GM18868 (cell line): ENCODE measurements at regions not wholly inside any gene's neighbourhood (a gene's known extent, or its start where the extent isn't known, plus 50 kb on each side); places are given as distances from the start of the nearest gene placed in this dataset.
"Not testable (repeated sequence)": the region's sequence is repeated elsewhere in the genome, so short reads cannot be mapped to it uniquely, and the experiment has no call there.

ENCODE experiments used
- ATAC-seq: cut with Tn5 transposase; IDR thresholded peaks from one replicate; pipeline ENCODE4 v1.9.1; 2021; ENCODE audit warnings: mild to moderate bottlenecking, moderate library complexity; ENCODE audit not compliant: unreplicated experiment

DNA sequence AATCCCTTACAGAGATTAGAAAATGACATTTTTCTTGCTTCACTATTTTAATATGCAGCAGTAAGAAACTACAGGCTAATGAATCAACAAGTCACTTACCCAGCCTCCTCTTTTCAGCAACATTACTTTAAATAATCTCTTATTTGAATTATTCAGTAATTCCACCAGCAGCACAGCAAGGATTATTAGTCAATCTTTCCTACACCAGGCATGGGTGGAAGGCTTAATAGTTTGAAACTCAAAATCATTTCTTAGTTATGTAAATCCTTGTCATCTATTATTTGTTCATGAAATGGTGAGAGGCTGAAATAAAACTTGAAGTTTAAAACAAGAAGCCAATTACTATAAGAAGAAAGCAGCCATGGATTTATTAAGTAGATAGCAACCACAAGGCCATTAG lies 530.5 kb downstream of the KCNA4 start:
- ATAC-seq = no peak

DNA sequence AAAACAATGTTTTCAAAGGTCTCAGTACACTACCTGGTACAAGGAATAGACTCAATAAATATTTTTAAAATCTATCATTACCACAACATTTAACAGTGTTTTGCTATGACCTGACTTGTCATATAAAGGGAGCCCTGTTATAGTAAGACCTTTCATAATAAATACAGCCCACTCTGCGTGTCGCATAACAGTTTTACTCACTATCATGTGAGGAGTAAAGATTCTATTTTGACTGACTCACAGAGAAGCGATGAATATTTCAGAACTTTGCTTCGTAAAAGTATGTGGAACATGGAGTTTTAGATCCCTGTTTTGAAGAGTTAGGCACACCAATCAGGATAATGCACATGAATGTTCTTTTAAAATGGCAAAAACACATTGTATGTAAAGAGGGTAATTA lies 531.2 kb downstream of the KCNA4 start:
- ATAC-seq = no peak

DNA sequence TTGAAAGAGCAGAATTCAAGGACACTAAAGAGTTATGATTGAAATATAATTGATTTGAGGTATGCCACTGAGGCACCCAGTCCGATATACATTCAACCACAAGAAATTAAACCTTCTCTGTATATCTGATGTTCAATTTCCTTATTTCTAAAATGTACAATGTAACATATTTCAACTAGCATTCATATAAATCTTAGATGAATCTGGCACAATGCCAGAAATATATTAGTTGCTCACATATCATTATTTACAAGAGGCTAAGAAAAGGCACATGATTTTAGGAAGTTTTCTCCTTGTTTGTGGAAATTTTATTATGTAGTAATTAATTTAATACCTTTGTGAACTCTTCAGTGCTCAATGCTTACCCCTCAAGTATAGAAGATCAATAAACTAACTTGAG lies 532.3 kb downstream of the KCNA4 start:
- no peak for ATAC-seq

DNA sequence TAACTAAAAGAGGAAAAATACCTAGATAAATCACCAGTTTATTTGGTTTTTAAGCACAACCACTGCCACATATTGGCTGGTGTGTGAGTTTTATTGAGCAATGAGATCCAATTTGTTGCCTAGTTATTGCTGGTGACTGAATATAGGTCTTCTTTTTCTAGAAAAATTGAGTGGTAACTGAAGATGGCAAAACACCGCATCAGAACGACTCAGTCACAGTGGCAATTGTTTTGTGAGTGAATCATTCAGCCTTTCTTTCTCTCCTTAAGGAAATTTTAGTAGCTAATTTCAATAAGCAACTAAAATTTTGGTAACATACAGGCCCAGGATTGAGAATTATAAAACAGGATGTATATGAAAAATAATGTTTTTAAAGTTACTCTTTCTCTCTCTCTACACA lies 533.0 kb downstream of the KCNA4 start:
- ATAC-seq = no peak

DNA sequence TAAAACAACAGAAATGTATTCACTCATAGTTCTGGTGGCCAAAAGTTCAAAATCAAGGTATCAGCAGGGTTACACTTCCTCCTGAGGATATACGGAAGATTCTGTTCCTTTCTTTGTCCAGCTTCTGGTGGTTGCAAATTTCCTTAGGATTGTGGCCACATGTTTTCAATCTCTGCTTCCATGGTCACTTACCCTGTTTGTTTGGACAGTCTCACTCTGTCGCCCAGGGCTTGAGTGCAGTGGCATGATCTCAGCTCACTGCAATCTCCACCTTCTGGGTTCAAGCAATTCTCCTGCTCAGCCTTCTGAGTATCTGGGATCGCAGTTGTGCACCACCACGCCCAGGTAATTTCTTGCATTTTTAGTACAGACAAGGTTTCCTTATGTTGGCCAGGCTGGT lies 534.3 kb downstream of the KCNA4 start:
- ATAC-seq = no peak

DNA sequence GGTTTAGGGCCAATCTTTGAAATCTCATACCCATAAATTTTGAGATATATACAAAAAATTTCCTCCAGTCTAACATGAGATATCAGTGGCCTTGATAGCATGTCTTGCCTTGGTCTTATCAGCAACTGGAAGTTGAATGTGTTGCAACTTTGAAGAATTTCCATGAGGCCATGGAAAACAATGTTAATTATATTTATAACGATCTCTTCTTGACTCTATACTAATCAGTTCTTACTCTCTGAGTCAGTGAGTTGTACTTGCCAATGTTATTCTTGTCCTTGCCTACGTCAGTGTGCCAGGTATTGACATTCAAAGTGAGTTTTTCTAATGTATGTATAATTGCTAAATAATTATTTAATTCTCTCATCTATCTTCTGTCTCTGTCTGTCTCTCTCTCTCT lies 535.1 kb downstream of the KCNA4 start:
- ATAC-seq = no peak

DNA sequence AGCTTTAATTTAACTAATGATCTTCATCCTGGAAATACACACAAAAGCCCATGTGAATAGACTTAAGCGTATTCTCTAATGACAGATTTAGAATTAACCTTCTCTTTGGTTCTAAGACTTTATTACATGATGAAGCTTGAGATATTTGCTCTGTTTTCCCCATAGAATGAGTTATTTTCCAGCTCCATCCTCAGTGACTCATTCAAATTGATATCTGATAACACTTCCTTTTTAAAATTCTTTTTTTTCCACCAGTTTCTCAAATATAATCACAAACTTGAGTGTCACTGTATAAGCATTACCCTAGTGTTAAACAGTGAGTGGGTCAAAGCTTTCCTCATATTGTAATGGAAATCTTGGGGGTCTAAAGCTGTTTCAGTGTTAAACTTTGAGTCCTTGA lies 535.8 kb downstream of the KCNA4 start:
- ATAC-seq = no peak

DNA sequence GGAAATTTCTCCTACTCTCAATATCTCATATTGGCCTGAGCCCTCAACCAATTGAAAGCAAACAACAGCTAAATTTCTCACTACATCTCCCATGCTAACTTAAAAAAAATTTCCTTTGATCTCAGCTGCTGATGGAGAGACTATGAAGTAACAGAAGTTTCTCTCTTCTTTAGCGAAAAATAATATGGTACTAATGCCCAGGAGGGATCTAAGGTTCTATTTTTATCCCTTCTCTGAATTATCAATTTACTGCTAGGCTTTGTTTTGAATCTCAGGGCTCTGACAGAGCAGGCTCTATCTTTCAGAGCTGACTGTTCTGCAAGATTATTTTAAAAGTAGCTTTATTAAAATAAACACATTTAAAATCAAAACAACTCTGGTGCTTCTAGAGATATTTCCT lies 558.6 kb downstream of the KCNA4 start:
- ATAC-seq = no peak

DNA sequence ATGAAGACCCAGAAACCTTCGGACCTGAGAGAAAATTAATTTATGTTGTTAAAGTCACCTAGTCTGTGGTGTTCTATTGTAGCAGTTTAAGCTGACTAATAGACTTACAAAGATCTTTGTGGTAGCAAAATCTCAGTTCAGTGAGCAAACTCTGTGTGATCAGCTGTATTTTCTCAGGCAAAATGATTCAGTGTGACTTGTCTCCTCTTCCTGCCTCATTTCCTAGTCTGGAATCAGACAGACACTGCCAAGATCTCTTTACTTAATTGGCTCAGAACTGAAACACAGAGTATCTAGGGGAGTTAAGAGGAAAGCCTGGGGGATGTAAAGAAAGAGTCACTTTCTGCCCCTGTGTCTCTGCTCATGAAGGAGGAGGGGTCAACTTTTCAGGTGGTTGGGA lies 564.7 kb downstream of the KCNA4 start:
- ATAC-seq = no peak

DNA sequence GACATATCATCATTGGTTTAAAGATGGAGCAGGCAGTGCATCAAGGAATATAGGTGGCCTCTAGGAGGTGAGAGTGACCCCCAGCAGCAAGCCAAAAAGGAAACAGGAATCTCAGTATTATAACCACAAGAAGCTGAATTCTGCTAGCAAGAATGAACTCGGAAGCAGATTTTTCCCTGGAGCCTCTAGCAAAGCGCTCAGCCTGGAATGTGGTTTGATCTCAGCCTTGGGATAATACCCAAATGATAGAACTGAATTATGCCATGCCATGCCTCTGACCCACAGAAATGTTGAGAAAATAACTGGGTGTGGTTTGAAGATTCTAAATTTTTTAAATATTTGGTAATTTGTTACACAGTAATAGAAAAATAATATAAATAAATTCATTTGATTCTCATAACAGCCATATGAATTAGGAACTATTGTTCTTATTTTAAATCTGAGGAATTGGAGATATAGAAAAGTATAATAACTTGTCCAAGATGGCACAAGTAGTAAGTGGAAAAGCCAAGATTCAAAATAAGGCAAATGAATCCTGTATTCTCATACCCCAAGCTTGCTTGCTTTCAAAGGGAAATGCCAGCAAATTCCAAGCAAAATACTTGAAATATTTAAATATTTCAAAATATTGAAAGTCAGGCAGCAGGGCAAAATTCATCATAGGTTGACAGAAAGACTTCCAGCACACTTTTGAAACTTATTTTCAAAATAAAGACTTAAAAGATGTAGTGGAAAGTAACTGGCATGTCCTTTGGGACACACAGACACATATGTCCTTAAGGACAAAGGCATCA lies 567.4 kb downstream of the KCNA4 start:
- ATAC-seq = no peak

DNA sequence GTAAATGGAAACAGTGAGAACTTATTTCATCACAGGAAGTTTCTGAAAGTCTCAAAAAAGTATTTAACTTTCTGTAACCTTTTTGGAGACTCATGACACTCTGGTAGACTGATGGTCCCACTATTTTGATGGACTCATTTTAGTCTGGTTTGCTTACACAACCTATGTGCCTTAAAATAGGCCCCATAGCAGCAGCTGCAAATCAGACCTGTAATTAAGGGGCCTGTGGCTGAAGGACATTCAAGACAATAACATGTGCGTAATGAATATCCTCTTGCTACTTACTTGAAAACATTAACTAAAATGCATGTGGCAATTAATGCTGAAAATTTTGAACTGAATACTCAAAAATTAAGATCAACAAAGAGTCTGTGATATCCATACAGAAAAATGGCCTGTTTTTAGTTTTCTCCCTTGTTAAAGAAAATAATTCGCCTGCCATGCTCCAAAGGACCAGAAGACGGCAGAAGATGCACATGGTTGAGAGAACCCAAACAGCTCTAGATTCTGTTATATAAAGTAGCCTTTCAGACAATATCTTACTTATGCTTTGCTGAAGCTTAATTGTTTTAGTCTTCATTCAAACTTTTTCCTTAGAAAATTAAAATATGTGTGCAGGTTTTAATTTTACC lies 568.5 kb downstream of the KCNA4 start:
- no peak for ATAC-seq

DNA sequence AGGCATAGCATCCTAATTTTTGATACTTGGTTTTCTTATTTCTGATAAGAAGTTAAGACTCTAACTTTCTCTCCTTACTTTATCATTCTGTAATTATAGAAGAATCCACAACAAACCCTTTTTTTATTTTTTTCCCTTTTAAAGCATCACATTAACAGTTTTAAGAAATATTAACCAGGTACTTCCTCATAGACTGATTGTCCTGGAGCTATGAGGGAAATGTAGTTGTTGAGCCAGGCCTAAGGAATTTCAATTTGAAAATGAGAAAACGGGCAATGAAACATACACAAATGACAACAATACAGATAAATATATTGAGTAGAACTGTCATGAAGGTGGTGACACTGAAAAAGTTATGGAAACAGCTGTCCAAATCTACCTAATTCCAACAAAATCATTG lies 569.0 kb downstream of the KCNA4 start:
- no peak for ATAC-seq

DNA sequence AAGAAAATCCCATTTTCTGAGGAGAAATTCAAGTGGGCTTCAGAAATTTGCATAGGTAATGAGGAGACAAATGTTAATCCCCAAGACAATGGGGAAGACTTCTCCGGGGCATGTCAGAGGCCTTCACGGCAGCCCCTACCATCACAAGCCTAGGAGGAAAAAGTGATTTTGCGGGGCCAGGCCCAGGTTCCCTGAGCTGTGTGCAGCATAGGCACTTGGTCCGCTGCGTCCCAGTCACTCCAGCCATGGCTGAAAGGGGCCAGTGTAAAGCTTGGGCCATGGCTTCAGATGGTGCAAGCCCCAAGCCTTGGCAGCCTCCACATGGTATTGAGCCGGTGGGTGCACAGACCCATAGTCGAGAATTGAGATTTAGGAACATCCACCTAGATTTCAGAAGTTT lies 570.7 kb downstream of the KCNA4 start:
- no peak for ATAC-seq

DNA sequence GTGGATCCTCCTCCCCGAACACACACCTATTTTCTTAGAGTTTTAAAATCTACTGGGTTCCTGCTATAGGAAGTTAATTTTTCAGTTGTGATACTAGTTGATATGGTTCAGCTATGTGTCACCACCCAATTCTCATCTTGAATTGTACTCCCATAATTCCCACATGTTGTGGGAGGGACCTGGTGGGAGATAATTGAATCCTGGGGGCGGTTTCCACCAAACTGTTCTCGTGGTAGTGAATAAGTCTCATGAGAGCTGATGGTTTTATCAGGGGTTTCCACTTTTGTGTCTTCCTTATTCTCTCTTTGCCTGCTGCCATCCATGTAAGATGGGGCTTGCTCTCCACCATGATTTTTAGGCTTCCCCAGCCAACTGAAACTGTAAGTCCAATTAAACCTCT lies 571.6 kb downstream of the KCNA4 start:
- not testable (repeated sequence) for ATAC-seq

DNA sequence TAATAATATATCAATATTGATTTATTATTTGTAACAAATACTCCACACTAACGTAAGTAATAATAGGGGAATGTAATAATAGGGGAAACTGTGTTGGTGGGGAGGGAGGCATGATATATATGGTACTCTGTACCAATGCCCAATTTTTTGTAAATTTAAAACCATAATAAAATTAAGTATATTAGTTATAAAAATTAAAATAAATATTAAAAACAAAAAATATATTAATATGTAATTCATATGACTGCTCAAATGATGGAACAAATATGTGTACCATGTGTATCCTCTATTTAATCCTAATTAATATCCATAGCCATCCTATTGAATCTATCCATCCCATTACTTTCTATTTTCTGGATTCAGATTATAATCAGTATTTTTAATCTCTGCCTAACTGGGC lies 578.0 kb downstream of the KCNA4 start:
- no peak for ATAC-seq

DNA sequence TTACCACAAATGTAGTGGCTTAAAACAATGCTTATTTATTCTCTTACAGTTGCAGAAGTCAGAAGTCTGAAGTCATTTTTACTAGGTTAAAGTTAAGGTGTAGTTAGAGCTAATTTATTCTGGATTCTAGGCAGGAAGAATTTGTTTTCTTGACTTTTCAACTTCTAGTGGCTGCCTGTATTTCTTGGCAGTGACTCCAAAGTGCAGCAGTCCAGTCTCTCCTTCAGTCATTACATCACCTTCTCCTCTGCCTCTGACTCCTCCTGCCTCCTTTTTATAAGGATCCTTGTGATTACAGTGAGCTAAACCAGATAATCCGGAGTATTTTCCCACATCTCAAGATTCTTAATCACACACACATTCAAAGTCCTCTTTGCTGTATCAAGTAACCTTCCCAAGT lies 581.4 kb downstream of the KCNA4 start:
- no peak for ATAC-seq

DNA sequence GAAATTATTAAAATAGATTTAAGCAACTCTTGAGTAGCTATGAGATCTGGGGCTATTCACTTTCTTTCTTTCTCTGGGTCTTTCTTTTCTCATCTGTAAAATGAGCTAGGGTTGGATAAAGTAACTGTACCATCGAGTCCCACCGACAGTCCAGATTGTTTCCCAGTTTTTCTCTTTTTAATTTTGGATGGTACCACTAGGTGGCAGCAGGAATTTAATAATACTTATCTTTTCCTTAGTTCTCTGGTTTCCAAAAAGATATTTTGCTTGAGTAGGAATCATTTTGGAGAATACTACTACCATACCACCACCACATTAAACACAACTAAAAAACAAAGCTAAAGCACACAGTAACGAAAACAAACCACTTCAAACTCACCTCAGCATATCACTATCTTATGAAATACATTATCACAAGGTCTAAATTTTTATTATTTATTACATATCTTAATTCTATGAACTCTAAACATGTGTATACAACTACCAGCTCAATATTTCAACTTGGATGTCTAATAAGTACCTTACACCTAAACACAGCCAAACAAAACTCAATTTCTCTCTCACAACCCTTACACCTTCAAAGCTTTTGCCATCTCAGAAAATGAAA lies 584.0 kb downstream of the KCNA4 start:
- ATAC-seq = no peak

DNA sequence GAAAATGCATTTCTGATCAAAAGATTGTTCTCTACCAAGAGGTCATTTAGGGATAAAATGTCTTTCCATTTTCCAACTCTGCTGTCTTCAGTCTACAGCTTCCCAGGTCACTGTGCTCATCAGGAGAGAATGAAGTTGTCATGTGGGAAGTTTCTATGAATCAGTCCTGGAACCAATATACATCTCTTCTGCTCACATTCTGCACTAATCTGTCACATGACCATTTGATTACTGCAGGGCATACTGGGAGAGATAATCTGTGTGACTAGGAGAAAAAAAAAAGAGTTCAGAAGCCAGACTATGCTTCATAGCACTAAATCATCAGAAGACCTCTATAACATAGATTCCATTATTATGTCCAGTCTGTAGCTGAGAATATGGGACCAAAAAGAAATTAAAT lies 611.5 kb downstream of the KCNA4 start:
- no peak for ATAC-seq

DNA sequence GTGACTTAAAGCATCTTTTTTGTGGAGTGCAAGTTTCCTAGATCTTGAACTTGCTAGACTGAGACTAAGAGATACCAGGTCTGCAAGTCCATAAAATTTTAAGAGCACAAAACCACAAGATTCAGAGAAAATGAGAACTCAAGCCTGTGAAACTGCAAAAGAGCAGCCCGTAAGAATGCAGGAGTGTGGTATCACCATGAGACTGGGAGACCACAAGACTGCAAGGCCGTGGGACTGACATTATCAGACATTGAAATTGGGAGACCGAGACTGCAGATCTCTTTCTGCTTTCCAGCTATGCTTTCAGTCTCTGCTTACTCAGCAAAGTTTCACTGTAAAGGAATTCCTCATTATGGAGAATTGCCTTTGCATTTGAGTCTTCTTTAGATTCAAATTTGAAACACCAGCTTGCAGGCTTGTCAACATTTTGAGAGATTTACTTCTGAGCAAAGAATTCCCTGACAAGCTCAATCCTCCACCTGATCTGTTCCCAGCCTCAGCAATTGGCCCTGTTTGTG lies 621.2 kb downstream of the KCNA4 start:
- ATAC-seq = no peak

DNA sequence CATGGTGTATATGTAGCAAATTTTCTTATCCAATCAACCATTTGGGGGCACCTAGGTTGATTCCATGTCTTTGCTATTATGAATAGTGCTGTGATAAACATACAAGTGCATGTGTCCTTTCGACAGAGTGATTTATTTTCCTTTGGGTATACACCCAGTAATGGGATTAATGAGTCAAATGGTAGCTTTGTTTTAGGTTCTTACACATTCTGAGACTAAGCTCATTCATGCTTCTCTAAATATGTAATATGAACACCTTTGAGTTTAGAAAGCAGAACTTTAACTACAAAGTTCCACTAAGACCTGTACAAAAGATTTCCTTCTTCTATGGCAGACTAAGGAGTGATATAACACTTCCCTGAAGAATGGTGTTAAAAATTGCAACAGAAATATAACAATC lies 627.0 kb downstream of the KCNA4 start:
- ATAC-seq = no peak

DNA sequence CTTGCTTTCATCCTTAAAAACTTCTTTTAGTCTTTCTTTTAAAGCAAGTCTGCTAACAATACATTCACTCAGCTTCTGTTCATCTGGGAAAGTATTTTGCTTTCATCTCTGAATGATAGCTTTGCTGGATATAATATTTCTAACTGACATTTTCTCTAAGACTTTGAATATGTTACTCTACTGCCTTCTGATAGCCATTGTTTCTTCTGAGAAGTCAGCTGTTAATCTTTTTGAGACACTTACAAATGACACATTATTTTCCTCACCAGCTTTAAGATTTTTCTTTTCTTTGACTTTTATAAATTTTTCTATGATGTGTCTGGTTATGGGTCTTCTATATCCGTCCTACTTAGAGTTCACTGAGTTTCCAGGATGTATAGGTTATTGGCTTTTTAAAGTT lies 643.1 kb downstream of the KCNA4 start:
- ATAC-seq = no peak

DNA sequence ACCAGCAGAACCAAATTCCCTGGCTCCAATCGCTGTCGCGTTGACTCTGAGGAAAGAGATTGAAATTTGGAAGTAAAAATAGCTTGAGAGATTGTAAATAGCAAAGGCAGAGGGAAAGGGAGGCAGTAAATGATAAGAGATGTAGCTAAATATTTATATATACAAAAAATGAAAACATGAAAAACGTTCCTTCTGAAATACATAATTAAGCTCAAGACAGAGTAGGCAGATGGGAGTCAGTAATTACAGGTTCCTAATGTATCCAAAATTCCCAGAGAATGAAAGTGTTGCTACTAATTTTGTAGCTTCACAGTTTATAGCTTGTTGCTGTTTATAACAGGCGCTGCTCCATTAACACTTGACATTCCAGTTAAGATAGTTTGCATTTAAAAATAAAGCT lies 648.7 kb downstream of the KCNA4 start:
- ATAC-seq = no peak
